Right lobe of liver (tissue), 6 donors: ENCODE measurements at regions not wholly inside any gene's neighbourhood (a gene's known extent, or its start where the extent isn't known, plus 50 kb on each side); places are given as distances from the start of the nearest gene placed in this dataset.

Experiments
- ATAC-seq, 4 donors: fragments of 200-7000 bp; cut with Tn5 transposase; one replicate each; pipeline ENCODE4 v1.9.1; 2020; ENCODE audit warnings: mild to moderate bottlenecking in 4 of 4, moderate library complexity in 4 of 4
- DNase-seq, 3 donors: peaks; one replicate each; pipeline ENCODE4 v3.0.0-alpha.2; 2020
- H3K27ac ChIP-seq, 3 donors: fragments of 200-600 bp; one replicate each; pipeline ENCODE4 v1.8.0; 2022
- H3K27me3 ChIP-seq, 2 donors: fragments of 200-600 bp; one replicate each; pipeline ENCODE4 v1.8.0; 2022
- H3K36me3 ChIP-seq, 4 donors: fragments of 200-600 bp; sonication (generic) in 1 of 4; one replicate each; pipeline versions ENCODE4 v1.5.1 to v1.8.0; 2017 to 2022; ENCODE audit warnings: control low read depth in 1 of 4
- H3K4me1 ChIP-seq, 4 donors: fragments of 200-600 bp; sonication (generic) in 1 of 4; one replicate each; pipeline versions ENCODE4 v1.5.1 to v1.8.0; 2017 to 2022; ENCODE audit warnings: control low read depth in 1 of 4
- H3K4me3 ChIP-seq, 3 donors: fragments of 200-600 bp; one replicate each; pipeline ENCODE4 v1.8.0; 2022
- H3K9me3 ChIP-seq, 4 donors: fragments of 200-600 bp; sonication (generic) in 1 of 4; one replicate each; pipeline versions ENCODE4 v1.5.1 to v1.8.0; 2017 to 2022; ENCODE audit warnings: control low read depth in 1 of 4
- CTCF ChIP-seq, 4 donors: fragments of 200-600 bp in 3 of 4; fragments of 450-650 bp in 1 of 4; IDR thresholded peaks; one replicate each; pipeline versions ENCODE4 v1.5.1 to v1.8.0; 2016 to 2022; ENCODE audit warnings: antibody characterized with exemption in 4 of 4, mild to moderate bottlenecking in 2 of 4
- POLR2A ChIP-seq: fragments of 450-650 bp; IDR thresholded peaks from one replicate; pipeline ENCODE4 v1.6.1; 2017; ENCODE audit warnings: antibody characterized with exemption, mild to moderate bottlenecking
- WGBS: methylation state at CpG from one replicate; pipeline ENCODE4 v1.1.6; 2018; ENCODE audit warnings: low coverage, low lambda C conversion rate; ENCODE audit not compliant: insufficient coverage; ENCODE audit errors: missing lambda C conversion rate; 5-methylcytosine and 5-hydroxymethylcytosine counted together
- intact Hi-C, 2 donors: fragments of 100-400 bp; cut with DNase I; formaldehyde crosslinking; loops; one replicate each; pipeline versions ENCODE4 v1.11.2 to v1.14.1; 2022
- donor health status: DM: no; HTN: yes; CAD: no.
- donor health status: DM: no; HTN: no; CAD: no.
- donor health status: DM: no; HTN: no; CAD: no.
- donor health status: DM: no; HTN: yes; CAD: no.
- donor health status: DM: no; HTN: yes; CAD: no.

DNA sequence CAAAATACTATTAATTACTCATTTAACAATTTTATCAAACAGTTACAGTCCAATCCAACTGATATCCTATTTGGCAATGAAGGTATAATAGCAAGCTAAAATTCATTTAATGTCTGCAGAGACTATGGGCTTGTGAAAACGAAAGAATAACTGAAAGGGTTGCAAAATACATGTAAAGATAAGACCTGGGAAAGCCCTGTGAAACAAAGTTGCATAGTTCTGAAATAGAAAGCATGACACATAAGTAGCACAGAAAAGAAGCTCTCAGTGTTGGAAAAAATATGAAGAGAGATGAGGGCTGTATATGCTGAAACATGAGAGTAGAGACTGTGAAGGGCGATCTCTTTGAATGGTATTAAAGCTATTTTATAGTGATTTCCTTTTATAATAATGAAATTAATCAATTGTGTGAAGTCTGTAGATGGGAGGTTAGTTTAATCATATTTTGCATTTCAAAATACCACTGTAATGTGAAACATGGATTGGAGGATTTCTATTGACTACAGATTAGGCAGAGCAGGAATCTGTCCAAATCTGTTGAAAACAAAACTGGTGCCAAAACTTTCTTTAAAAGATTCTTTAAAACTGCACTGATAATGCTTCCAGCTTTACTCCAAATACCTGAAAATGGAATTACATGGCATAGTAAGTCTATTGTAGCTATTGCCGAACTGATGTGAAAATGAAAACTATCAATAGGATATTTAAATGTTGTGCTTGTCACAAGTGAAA is 1518.9 kb upstream of the B3GALT2 start:
- Histone ChIP-seq H3K27ac (no peak overlapping the region), H3K4me1 (no peaks in the 10 kb centered on the region), H3K4me3 (no peak overlapping the region), H3K36me3 (no peaks in the 10 kb centered on the region), H3K9me3 (no peaks in the 10 kb centered on the region), H3K27me3 (no peaks in the 10 kb centered on the region)
- intact Hi-C loops, result no loop called here
- no peak for DNase-seq
- 46% methylated on average over 3 of the region's 3 CpGs for WGBS
- ATAC-seq, result no peak
- TF ChIP-seq CTCF (IDR thresholded peaks at IDR 0.05), result no peak
- no peak for TF ChIP-seq POLR2A

DNA sequence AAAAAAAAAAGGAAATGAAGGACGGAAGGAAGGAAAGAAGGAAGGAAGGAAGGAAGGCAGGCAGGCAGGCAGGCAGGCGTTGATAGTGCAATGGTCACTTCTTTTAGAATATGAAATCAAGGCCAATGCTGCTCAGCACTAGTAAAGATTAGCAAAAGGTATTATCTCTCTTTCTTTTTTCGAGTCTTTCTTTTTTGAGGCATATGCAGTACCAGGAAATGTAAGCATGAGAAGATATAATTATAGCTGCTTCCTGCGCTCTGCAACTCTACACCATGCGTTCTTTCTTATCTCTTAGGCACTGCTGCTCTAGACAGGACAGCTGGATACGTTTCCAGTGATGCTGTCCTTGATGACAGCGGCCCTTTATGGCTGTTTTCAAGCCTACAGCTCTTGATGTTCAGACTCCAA is 1512.5 kb upstream of the B3GALT2 start:
- H3K4me3 ChIP-seq, result no peak overlapping the region
- TF ChIP-seq CTCF (IDR thresholded peaks at IDR 0.05), result no peak
- no peak for TF ChIP-seq POLR2A
- no peak overlapping the region for H3K27ac ChIP-seq
- no peaks in the 10 kb centered on the region for H3K27me3 ChIP-seq
- no peaks in the 10 kb centered on the region for H3K36me3 ChIP-seq
- H3K4me1 ChIP-seq, result no peaks in the 10 kb centered on the region
- no peaks in the 10 kb centered on the region for H3K9me3 ChIP-seq
- DNase-seq (no peak), ATAC-seq (no peak)
- WGBS, result 31% methylated on average over 7 of the region's 7 CpGs
- intact Hi-C loops, result no loop called here

DNA sequence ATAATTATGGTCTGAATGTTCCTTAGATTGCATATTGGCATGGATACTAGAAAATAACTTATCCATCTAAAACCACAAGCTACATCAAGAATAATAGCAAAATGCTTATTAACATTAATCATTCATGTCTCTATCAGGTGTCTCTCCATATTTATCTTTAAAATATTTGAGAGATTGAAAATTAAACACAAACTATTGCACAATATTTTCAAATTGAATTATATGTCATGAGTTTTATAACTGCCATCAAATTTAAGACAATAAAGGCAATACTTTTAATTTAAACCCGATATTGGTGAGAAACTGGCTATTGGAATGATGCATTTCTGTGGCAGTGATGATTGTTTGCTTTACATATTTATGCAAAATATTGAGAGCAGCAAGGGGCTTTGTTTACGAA is 1506.8 kb upstream of the B3GALT2 start:
- H3K4me1 ChIP-seq, result no peaks in the 10 kb centered on the region
- H3K9me3 ChIP-seq, result no peaks in the 10 kb centered on the region
- 47% methylated on average over 2 of the region's 2 CpGs for WGBS
- intact Hi-C loops, result no loop called here
- no peak for DNase-seq
- H3K4me3 ChIP-seq, result no peak overlapping the region
- TF ChIP-seq POLR2A (no peak), CTCF (IDR thresholded peaks at IDR 0.05) (no peak)
- ATAC-seq, result no peak
- H3K36me3 ChIP-seq, result no peaks in the 10 kb centered on the region
- H3K27me3 ChIP-seq, result no peaks in the 10 kb centered on the region
- H3K27ac ChIP-seq, result no peak overlapping the region

GRCh38 chr1:194684636-194685035 is 1498.2 kb upstream of the B3GALT2 start:
- Histone ChIP-seq H3K9me3 (no peaks in the 10 kb centered on the region), H3K4me1 (no peaks in the 10 kb centered on the region), H3K27me3 (no peaks in the 10 kb centered on the region), H3K27ac (no peak overlapping the region), H3K36me3 (no peaks in the 10 kb centered on the region), H3K4me3 (no peak overlapping the region)
- whole genome bisulfite sequencing, result 35% methylated on average over 2 of the region's 2 CpGs
- no peak for DNase-seq
- no peak for ATAC-seq
- intact Hi-C loops, result no loop called here
- TF ChIP-seq POLR2A (no peak), CTCF (IDR thresholded peaks at IDR 0.05) (no peak)

- intact Hi-C loops, result no loop called here
- no peak for DNase-seq
- 60% methylated on average over 1 of the region's 1 CpG for WGBS
- TF ChIP-seq POLR2A (no peak), CTCF (IDR thresholded peaks at IDR 0.05) (no peak)
- Histone ChIP-seq H3K27me3 (no peaks in the 10 kb centered on the region), H3K4me3 (no peak overlapping the region), H3K4me1 (no peaks in the 10 kb centered on the region), H3K27ac (no peak overlapping the region), H3K36me3 (no peaks in the 10 kb centered on the region), H3K9me3 (no peaks in the 10 kb centered on the region)
- ATAC-seq, result no peak
These were observed 1471.7 kb upstream of the B3GALT2 start for GRCh38 chr1:194658090-194658439.
